ENCODE measurements at regions not wholly inside any gene's neighbourhood (a gene's known extent, or its start where the extent isn't known, plus 50 kb on each side); places are given as distances from the start of the nearest gene placed in this dataset.

DNA sequence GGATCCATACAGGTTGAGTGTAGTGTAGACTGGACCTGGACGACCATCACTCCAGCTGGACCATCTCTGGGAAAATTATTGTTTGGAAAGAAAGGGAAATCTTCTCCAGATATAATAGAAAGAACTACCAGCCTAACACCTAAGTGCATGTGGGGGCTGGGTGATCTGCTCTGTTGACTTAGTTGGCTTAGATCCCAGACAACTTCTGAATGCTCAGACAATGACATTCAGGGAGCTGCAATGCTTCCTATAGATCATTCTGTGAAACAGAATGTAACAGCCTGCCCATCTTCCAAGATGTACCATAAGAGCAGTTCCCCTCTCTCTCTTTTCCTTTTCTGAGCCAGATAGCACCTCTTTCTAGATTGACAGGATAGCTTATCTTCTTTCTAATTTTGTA lies 572.8 kb upstream of the STXBP6 start:
- TF ChIP-seq ETV5 (CRISPR knock-in tag; IDR thresholded peaks at IDR 0.05; ENCODE audit: low read depth) (no peak), GABPA (tag; conservative IDR thresholded peaks at IDR 0.05; ENCODE audit: low read depth) (no peak)

All from K562 (cell line).